RWPE2 (cell line): ENCODE measurements at regions not wholly inside any gene's neighbourhood (a gene's known extent, or its start where the extent isn't known, plus 50 kb on each side); places are given as distances from the start of the nearest gene placed in this dataset.

Source experiments
- ATAC-seq: fragments of 200-7000 bp; cut with Tn5 transposase; 3 replicates; pipeline ENCODE4 v1.9.1; 2021; ENCODE audit warnings: low read depth
- DNase-seq: peaks from one replicate; pipeline ENCODE4 v3.0.0-alpha.2; 2020; ENCODE audit warnings: low spot score
- H3K27ac ChIP-seq: fragments of 450-650 bp; 2 replicates; pipeline ENCODE4 v1.5.1; 2017; ENCODE audit warnings: mild to moderate bottlenecking; ENCODE audit not compliant: poor library complexity, severe bottlenecking
- H3K27me3 ChIP-seq: fragments of 250-450 bp; sonication (Bioruptor Pico); 2 replicates; pipeline ENCODE4 v1.5.1; 2021; ENCODE audit warnings: mild to moderate bottlenecking, moderate library complexity; ENCODE audit not compliant: insufficient read depth, poor library complexity, severe bottlenecking
- H3K36me3 ChIP-seq: fragments of 250-450 bp; sonication (Bioruptor Pico); 2 replicates; pipeline ENCODE4 v1.5.1; 2020; ENCODE audit warnings: low read depth, mild to moderate bottlenecking, moderate library complexity
- H3K4me1 ChIP-seq: fragments of 250-450 bp; sonication (Bioruptor Pico); 2 replicates; pipeline ENCODE4 v1.5.1; 2021; ENCODE audit warnings: mild to moderate bottlenecking, moderate library complexity; ENCODE audit not compliant: insufficient read depth, poor library complexity, severe bottlenecking
- H3K4me3 ChIP-seq: fragments of 250-450 bp; sonication (Bioruptor Pico); 2 replicates; pipeline ENCODE4 v1.5.1; 2021; ENCODE audit warnings: mild to moderate bottlenecking, moderate library complexity; ENCODE audit not compliant: severe bottlenecking
- H3K9me3 ChIP-seq: fragments of 250-450 bp; sonication (Bioruptor Pico); 2 replicates; pipeline ENCODE4 v1.5.1; 2021; ENCODE audit warnings: mild to moderate bottlenecking, moderate library complexity; ENCODE audit not compliant: severe bottlenecking
- CTCF ChIP-seq: fragments of 450-650 bp; IDR thresholded peaks from one replicate; pipeline ENCODE4 v1.5.1; 2017; ENCODE audit warnings: mild to moderate bottlenecking, moderate library complexity; ENCODE audit not compliant: poor library complexity, severe bottlenecking

DNA sequence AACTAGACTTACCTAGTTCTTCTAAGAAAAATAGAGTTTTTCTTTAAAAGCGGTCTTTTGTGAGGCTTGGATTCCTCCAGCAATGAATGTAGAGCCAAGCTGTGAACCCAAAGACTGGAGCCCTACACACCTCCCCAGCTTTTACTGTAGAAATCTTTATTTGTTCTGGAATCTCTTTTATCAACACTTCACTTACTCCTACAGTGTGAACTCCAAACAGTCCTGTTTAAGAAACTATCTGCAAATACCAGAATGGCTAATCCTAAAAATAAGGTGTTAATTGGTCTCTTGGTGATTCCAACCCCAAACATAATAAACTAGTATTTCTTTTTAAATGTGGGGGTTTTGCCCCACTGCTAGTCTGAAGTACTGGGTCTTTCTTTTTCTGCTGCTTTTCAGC, 103.9 kb downstream of the ENC1 start:
- Histone ChIP-seq H3K4me3 (no peak overlapping the region), H3K27ac (no peak overlapping the region), H3K4me1 (peaks cover 9% of the 10 kb centered on the region), H3K36me3 (no peaks in the 10 kb centered on the region), H3K27me3 (no peaks in the 10 kb centered on the region), H3K9me3 (peaks cover 6% of the 10 kb centered on the region)
- ATAC-seq: no peak
- no peak for TF ChIP-seq CTCF
- DNase-seq: no peak

GRCh38 chr5:74535926-74536325, 104.6 kb downstream of the ENC1 start:
- Histone ChIP-seq H3K27ac (no peak overlapping the region), H3K27me3 (no peaks in the 10 kb centered on the region), H3K4me1 (peaks cover 1% of the 10 kb centered on the region), H3K9me3 (peaks cover 6% of the 10 kb centered on the region), H3K4me3 (no peak overlapping the region), H3K36me3 (no peaks in the 10 kb centered on the region)
- no peak for TF ChIP-seq CTCF
- ATAC-seq (no peak), DNase-seq (no peak)

- H3K9me3 ChIP-seq: peaks cover 6% of the 10 kb centered on the region
- H3K4me1 ChIP-seq: no peaks in the 10 kb centered on the region
- no peaks in the 10 kb centered on the region for H3K36me3 ChIP-seq
- H3K27ac ChIP-seq: no peak overlapping the region
- no peak overlapping the region for H3K4me3 ChIP-seq
- no peaks in the 10 kb centered on the region for H3K27me3 ChIP-seq
- no peak for DNase-seq
- no peak for TF ChIP-seq CTCF
- no peak for ATAC-seq
These were observed 106.0 kb downstream of the ENC1 start for GRCh38 chr5:74534397-74535129.

DNA sequence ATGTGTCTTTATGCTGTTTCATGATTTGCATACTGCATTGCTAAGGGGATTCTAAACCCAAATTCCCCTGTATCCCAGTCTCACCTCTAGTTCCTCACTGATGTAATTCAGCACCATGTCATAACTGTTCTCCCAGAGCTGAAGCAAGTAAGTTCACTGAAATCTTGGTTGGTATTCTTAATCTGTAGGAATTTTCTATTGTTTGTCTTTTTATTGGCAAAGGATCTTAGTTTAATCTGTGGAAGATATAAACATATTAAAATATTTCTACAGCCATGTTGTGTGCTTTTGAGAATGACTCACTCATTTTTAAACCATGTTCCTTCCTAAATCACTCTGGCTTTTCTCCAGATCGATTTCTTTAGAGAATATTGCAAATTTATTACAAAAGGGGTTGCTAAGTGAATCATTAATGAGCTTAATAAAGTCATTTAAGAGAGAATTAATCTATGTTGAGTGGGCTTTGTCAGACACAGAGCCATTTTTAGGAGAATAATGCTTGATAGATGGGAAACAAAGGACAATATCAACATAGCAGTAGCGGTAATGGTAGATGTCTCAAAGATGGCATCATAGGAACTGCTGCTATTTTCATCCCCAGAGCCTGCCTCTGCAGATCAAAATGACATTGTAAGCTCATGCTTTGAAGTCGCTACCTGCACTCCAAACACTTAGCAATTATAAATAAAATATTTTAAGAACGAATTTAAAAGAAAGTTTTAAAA, 110.0 kb downstream of the ENC1 start:
- H3K36me3 ChIP-seq: no peaks in the 10 kb centered on the region
- H3K4me3 ChIP-seq: no peak overlapping the region
- H3K9me3 ChIP-seq: peaks cover 6% of the 10 kb centered on the region
- no peaks in the 10 kb centered on the region for H3K4me1 ChIP-seq
- DNase-seq (no peak), ATAC-seq (no peak)
- no peak overlapping the region for H3K27ac ChIP-seq
- H3K27me3 ChIP-seq: no peaks in the 10 kb centered on the region
- TF ChIP-seq CTCF: no peak

- Histone ChIP-seq H3K4me3 (no peak overlapping the region), H3K27ac (no peak overlapping the region), H3K36me3 (no peaks in the 10 kb centered on the region), H3K9me3 (peaks cover 2% of the 10 kb centered on the region), H3K4me1 (no peaks in the 10 kb centered on the region), H3K27me3 (no peaks in the 10 kb centered on the region)
- no peak for DNase-seq
- no peak for ATAC-seq
- TF ChIP-seq CTCF: no peak
These were observed 111.4 kb downstream of the ENC1 start for GRCh38 chr5:74529101-74529500.
